ENCODE measurements at regions not wholly inside any gene's neighbourhood (a gene's known extent, or its start where the extent isn't known, plus 50 kb on each side); places are given as distances from the start of the nearest gene placed in this dataset.

GRCh38 chr10:59456199-59456598 is 93.8 kb upstream of the FAM13C start:
- Mint-ChIP-seq H3K4me1 (ENCODE audit: low read depth) (no peaks in the 10 kb centered on the region), H3K27me3 (no peaks in the 10 kb centered on the region), H3K9me3 (no peaks in the 10 kb centered on the region), H3K36me3 (ENCODE audit: low read depth) (no peaks in the 10 kb centered on the region), H3K4me3 (no peak overlapping the region), H3K27ac (no peak overlapping the region)
- intact Hi-C loops (cut with micrococcal nuclease): no loop called here
- POLR2A ChIA-PET: no interaction called here
- CTCF ChIA-PET: no interaction called here
- ATAC-seq (no peak), DNase-seq (no peak)
- no peak for TF ChIP-seq CTCF (IDR thresholded peaks at IDR 0.05)

GRCh38 chr10:59454171-59454919 is 92.0 kb upstream of the FAM13C start:
- TF ChIP-seq CTCF (IDR thresholded peaks at IDR 0.05): no peak
- Mint-ChIP-seq H3K9me3 (peaks cover 4% of the 10 kb centered on the region), H3K27me3 (no peaks in the 10 kb centered on the region), H3K4me1 (ENCODE audit: low read depth) (no peaks in the 10 kb centered on the region), H3K36me3 (ENCODE audit: low read depth) (no peaks in the 10 kb centered on the region), H3K4me3 (no peak overlapping the region), H3K27ac (no peak overlapping the region)
- CTCF ChIA-PET: no interaction called here
- DNase-seq (no peak), ATAC-seq (no peak)
- intact Hi-C loops (cut with micrococcal nuclease): no loop called here
- POLR2A ChIA-PET: no interaction called here

- DNase-seq: no peak
- Mint-ChIP-seq H3K9me3 (peaks cover 4% of the 10 kb centered on the region), H3K4me3 (no peak overlapping the region), H3K27ac (no peak overlapping the region), H3K27me3 (no peaks in the 10 kb centered on the region), H3K36me3 (ENCODE audit: low read depth) (no peaks in the 10 kb centered on the region), H3K4me1 (ENCODE audit: low read depth) (no peaks in the 10 kb centered on the region)
- POLR2A ChIA-PET: no interaction called here
- ATAC-seq: no peak
- CTCF ChIA-PET: no interaction called here
- intact Hi-C loops (cut with micrococcal nuclease): no loop called here
- no peak for TF ChIP-seq CTCF (IDR thresholded peaks at IDR 0.05)
Measured at GRCh38 chr10:59448616-59449015, 86.3 kb upstream of the FAM13C start.

- POLR2A ChIA-PET: no interaction called here
- H3K9me3 Mint-ChIP-seq: no peaks in the 10 kb centered on the region
Measured at GRCh38 chr10:59435707-59436106, 73.4 kb upstream of the FAM13C start.

More at GRCh38 chr10:59435707-59436106, 73.4 kb upstream of the FAM13C start:
- no peaks in the 10 kb centered on the region for H3K27me3 Mint-ChIP-seq
- CTCF ChIA-PET: no interaction called here
- no peak for DNase-seq
- no peak for TF ChIP-seq CTCF (IDR thresholded peaks at IDR 0.05)
- H3K27ac Mint-ChIP-seq: no peak overlapping the region
- intact Hi-C loops (cut with micrococcal nuclease): no loop called here
- ATAC-seq: no peak
- no peaks in the 10 kb centered on the region for H3K4me1 Mint-ChIP-seq (ENCODE audit: low read depth)
- no peaks in the 10 kb centered on the region for H3K36me3 Mint-ChIP-seq (ENCODE audit: low read depth)
- H3K4me3 Mint-ChIP-seq: no peak overlapping the region

Data from activated CD8-positive, alpha-beta T cell treated with anti-CD3 and anti-CD28 coated beads for 36 hours (primary cell).